Keratinocyte (primary cell): ENCODE measurements at regions not wholly inside any gene's neighbourhood (a gene's known extent, or its start where the extent isn't known, plus 50 kb on each side); places are given as distances from the start of the nearest gene placed in this dataset.

Experiments used
- DNase-seq: peaks from one replicate; pipeline ENCODE4 v3.0.0-alpha.2; 2011; ENCODE audit warnings: low read depth, missing footprints, low spot score
- FAIRE-seq: peaks from 2 replicates; lab custom pipeline; 2011; peaks lifted over from hg19 to GRCh38; lab: Jason Lieb, UNC
- H2AFZ ChIP-seq: 2 replicates; pipeline ENCODE4 v1.6.0; 2012; ENCODE audit warnings: low read length, control low read depth, inconsistent platforms; ENCODE audit not compliant: control insufficient read depth
- H3K27ac ChIP-seq: 2 replicates; pipeline ENCODE4 v1.5.1; 2011; ENCODE audit warnings: low read length; ENCODE audit not compliant: control insufficient read depth, insufficient read depth
- H3K27me3 ChIP-seq: 3 replicates; pipeline ENCODE4 v1.6.0; 2011; ENCODE audit warnings: low read length; ENCODE audit not compliant: control insufficient read depth, insufficient read depth; ENCODE audit errors: extremely low read depth
- H3K36me3 ChIP-seq, 2 experiments: 2 replicates in 1 of 2; 3 replicates in 1 of 2; pipeline ENCODE4 v1.5.1; 2011; ENCODE audit warnings: low read length in 2 of 2, mild to moderate bottlenecking in 1 of 2; ENCODE audit not compliant: control insufficient read depth in 2 of 2, insufficient read depth in 2 of 2; ENCODE audit errors: extremely low read depth in 1 of 2
- H3K4me1 ChIP-seq: 3 replicates; pipeline ENCODE4 v1.5.1; 2011; ENCODE audit warnings: low read length; ENCODE audit not compliant: control insufficient read depth, insufficient read depth; ENCODE audit errors: extremely low read depth
- H3K4me2 ChIP-seq: 3 replicates; pipeline ENCODE4 v1.6.0; 2011; ENCODE audit warnings: low read depth, low read length; ENCODE audit not compliant: control insufficient read depth, insufficient read depth; ENCODE audit errors: extremely low read depth
- H3K4me3 ChIP-seq, 3 experiments: fragments of 200-600 bp in 1 of 3; sonication (generic) in 1 of 3; 2 replicates in 2 of 3; 3 replicates in 1 of 3; pipeline ENCODE4 v1.5.1; 2011 to 2016; ENCODE audit warnings: low read length in 3 of 3, mild to moderate bottlenecking in 3 of 3, control low read depth in 2 of 3, inconsistent platforms in 1 of 3, low read depth in 1 of 3, mixed read lengths in 1 of 3, mixed run types in 1 of 3, moderate library complexity in 1 of 3; ENCODE audit not compliant: control insufficient read depth in 2 of 3, insufficient read depth in 2 of 3; ENCODE audit errors: extremely low read depth in 1 of 3
- H3K79me2 ChIP-seq: 2 replicates; pipeline ENCODE4 v1.6.0; 2012; ENCODE audit warnings: low read length; ENCODE audit not compliant: control insufficient read depth, insufficient read depth
- H3K9ac ChIP-seq: 3 replicates; pipeline ENCODE4 v1.6.0; 2011; ENCODE audit warnings: low read length; ENCODE audit not compliant: control insufficient read depth, insufficient read depth; ENCODE audit errors: extremely low read depth
- H3K9me1 ChIP-seq: 3 replicates; pipeline ENCODE4 v1.6.0; 2011; ENCODE audit warnings: low read length; ENCODE audit not compliant: control insufficient read depth, insufficient read depth; ENCODE audit errors: extremely low read depth
- H3K9me3 ChIP-seq: 2 replicates; pipeline ENCODE4 v1.5.1; 2012; ENCODE audit warnings: low read depth, low read length; ENCODE audit not compliant: control insufficient read depth
- H4K20me1 ChIP-seq: 3 replicates; pipeline ENCODE4 v1.6.0; 2011; ENCODE audit warnings: low read length; ENCODE audit not compliant: control insufficient read depth, insufficient read depth; ENCODE audit errors: extremely low read depth
- CTCF ChIP-seq, 3 experiments: IDR thresholded peaks in 1 of 3; conservative IDR thresholded peaks in 1 of 3; optimal IDR thresholded peaks in 1 of 3; 2 replicates in 2 of 3; 3 replicates in 1 of 3; pipeline versions ENCODE3 to v1.5.1; 2011; ENCODE audit warnings: low read length in 3 of 3, mild to moderate bottlenecking in 3 of 3, moderate library complexity in 2 of 3, control low read depth in 1 of 3, inconsistent platforms in 1 of 3; ENCODE audit not compliant: insufficient read depth in 2 of 3; ENCODE audit errors: extremely low read depth in 1 of 3
- EZH2 ChIP-seq: IDR thresholded peaks from one replicate; pipeline ENCODE4 v1.6.1; 2012; ENCODE audit warnings: inconsistent platforms, mild to moderate bottlenecking, low read length, moderate library complexity
- dilution Hi-C: fragments of 300-500 bp; cut with MboI; formaldehyde crosslinking; loops from one replicate; pipeline ENCODE4 v1.7.0; 2020; ENCODE audit warnings: low sequenced_read_pairs; ENCODE audit not compliant: extremely low pct_ligation_motif_present

GRCh38 chr3:59267021-59267420 is 217.2 kb upstream of the CFAP20DC start:
- dilution Hi-C loops: no loop called here
- H2AFZ ChIP-seq: no peak overlapping the region
- no peaks in the 10 kb centered on the region for H4K20me1 ChIP-seq
- no peaks in the 10 kb centered on the region for H3K9me1 ChIP-seq
- H3K4me2 ChIP-seq: no peak overlapping the region
- H3K9ac ChIP-seq: no peak overlapping the region
- H3K27me3 ChIP-seq: no peaks in the 10 kb centered on the region
- H3K4me3 ChIP-seq: no peak overlapping the region
- H3K36me3 ChIP-seq: no peaks in the 10 kb centered on the region
- no peaks in the 10 kb centered on the region for H3K9me3 ChIP-seq
- no peak for FAIRE-seq
- peaks cover 11% of the 10 kb centered on the region for H3K4me1 ChIP-seq
- TF ChIP-seq CTCF (optimal IDR thresholded peaks at IDR 0.05 in 1 of 3, IDR thresholded peaks at IDR 0.05 in 1 of 3, conservative IDR thresholded peaks at IDR 0.05 in 1 of 3; ENCODE audit: extremely low read depth in 1 of 3, insufficient read depth in 2 of 3, low read length in 3 of 3) (no peak), EZH2 (no peak)
- H3K27ac ChIP-seq: no peak overlapping the region
- H3K79me2 ChIP-seq: no peaks in the 10 kb centered on the region
- no peak for DNase-seq

- Histone ChIP-seq H3K79me2 (no peaks in the 10 kb centered on the region), H3K27me3 (no peaks in the 10 kb centered on the region), H3K9me1 (no peaks in the 10 kb centered on the region), H3K4me2 (no peak overlapping the region), H3K9me3 (no peaks in the 10 kb centered on the region), H3K4me1 (peaks cover 11% of the 10 kb centered on the region), H4K20me1 (no peaks in the 10 kb centered on the region), H3K4me3 (no peak overlapping the region), H3K36me3 (no peaks in the 10 kb centered on the region), H3K27ac (no peak overlapping the region), H3K9ac (no peak overlapping the region), H2AFZ (no peak overlapping the region)
- DNase-seq: no peak
- dilution Hi-C loops: no loop called here
- TF ChIP-seq CTCF (optimal IDR thresholded peaks at IDR 0.05 in 1 of 3, IDR thresholded peaks at IDR 0.05 in 1 of 3, conservative IDR thresholded peaks at IDR 0.05 in 1 of 3; ENCODE audit: extremely low read depth in 1 of 3, insufficient read depth in 2 of 3, low read length in 3 of 3) (no peak), EZH2 (no peak)
- peak; percentile 91 for FAIRE-seq
These were observed 216.7 kb upstream of the CFAP20DC start for GRCh38 chr3:59266551-59266950.
